HCT116 (cell line): ENCODE measurements at regions not wholly inside any gene's neighbourhood (a gene's known extent, or its start where the extent isn't known, plus 50 kb on each side); places are given as distances from the start of the nearest gene placed in this dataset.

ENCODE experiments used
- ATAC-seq: fragments of 200-7000 bp; cut with Tn5 transposase; 2 replicates; pipeline ENCODE4 v1.9.1; 2020; ENCODE audit warnings: mild to moderate bottlenecking, moderate library complexity
- BruUV-seq: library from RNA; stranded (reverse); fragments of 400-500 nt; replicated peaks from 2 replicates; lab custom pipeline; 2021; lab: Mats Ljungman, UMichigan
- CTCF ChIA-PET: fragments of 300-600 bp; sonication (Branson Sonifier 250); formaldehyde crosslinking; loops from one replicate; lab custom pipeline; 2021; ENCODE audit warnings: antibody characterized with exemption; lab: Charles Lee
- POLR2A ChIA-PET: fragments of 300-600, 350-600 bp; sonication (Branson Sonifier 250); formaldehyde crosslinking; loops from one replicate; lab custom pipeline; 2021; ENCODE audit warnings: antibody characterized with exemption; lab: Charles Lee
- RAD21 ChIA-PET, 2 experiments: fragments of 300-600 bp; sonication (Branson Sonifier 250); formaldehyde crosslinking; loops; one replicate each; lab custom pipeline; 2023; ENCODE audit warnings: low total read pairs in 2 of 2; ENCODE audit not compliant: uncharacterized antibody in 2 of 2, unreplicated experiment in 2 of 2, low non-redundant PET in 1 of 2; lab: Charles Lee
- DNase-seq: peaks from one replicate; pipeline ENCODE4 v3.0.0-alpha.2; 2010; ENCODE audit warnings: low read depth, low spot score
- H2AFZ ChIP-seq: fragments of 200-600 bp; shearing (Covaris generic), sonication (generic); 2 replicates; pipeline ENCODE4 v1.6.1; 2017; ENCODE audit warnings: low read depth, mixed run types, mixed read lengths, antibody characterized with exemption, low read length; ENCODE audit not compliant: poor library complexity, severe bottlenecking
- H3K27ac ChIP-seq: 2 replicates; pipeline ENCODE4 v1.5.1; 2012; ENCODE audit warnings: low read depth, low read length
- H3K27me3 ChIP-seq: fragments of 200-600 bp; sonication (generic); 2 replicates; pipeline ENCODE4 v1.6.1; 2016; ENCODE audit warnings: mixed run types, low read length, mixed read lengths; ENCODE audit not compliant: insufficient read depth
- H3K36me3 ChIP-seq, 2 experiments: fragments of 200-500 bp in 1 of 2; fragments of 200-600 bp in 1 of 2; sonication (Bioruptor generic) in 1 of 2; sonication (generic) in 1 of 2; 2 replicates each; pipeline versions ENCODE4 v1.5.1 to v1.6.1; 2014 to 2016; ENCODE audit warnings: low read length in 2 of 2, inconsistent platforms in 1 of 2, mixed read lengths in 1 of 2, mixed run types in 1 of 2; ENCODE audit not compliant: insufficient read depth in 2 of 2, control insufficient read depth in 1 of 2
- H3K4me1 ChIP-seq, 2 experiments: fragments of 200-600 bp in 1 of 2; sonication (generic) in 1 of 2; 2 replicates each; pipeline versions ENCODE4 v1.5.1 to v1.6.1; 2012 to 2017; ENCODE audit warnings: low read length in 2 of 2, inconsistent platforms in 1 of 2, mild to moderate bottlenecking in 1 of 2, mixed read lengths in 1 of 2, mixed run types in 1 of 2, moderate library complexity in 1 of 2; ENCODE audit not compliant: insufficient read depth in 2 of 2, control insufficient read depth in 1 of 2
- H3K4me2 ChIP-seq: fragments of 200-600 bp; sonication (generic); 2 replicates; pipeline ENCODE4 v1.6.1; 2017; ENCODE audit warnings: mixed run types, low read length, mixed read lengths
- H3K4me3 ChIP-seq, 2 experiments: fragments of 200-600 bp in 1 of 2; sonication (generic) in 1 of 2; replicated peaks in 1 of 2; 2 replicates each; pipeline ENCODE4 v1.5.1; 2011 to 2016; ENCODE audit warnings: low read length in 2 of 2, control low read depth in 1 of 2, low read depth in 1 of 2, mild to moderate bottlenecking in 1 of 2, mixed read lengths in 1 of 2, mixed run types in 1 of 2
- H3K79me2 ChIP-seq: fragments of 200-600 bp; sonication (generic); 2 replicates; pipeline ENCODE4 v1.6.1; 2017; ENCODE audit warnings: mild to moderate bottlenecking, mixed run types, low read length, moderate library complexity, mixed read lengths; ENCODE audit not compliant: insufficient read depth
- H3K9ac ChIP-seq: fragments of 200-600 bp; sonication (generic); 2 replicates; pipeline ENCODE4 v1.6.1; 2016; ENCODE audit warnings: low read length, mixed read lengths
- H3K9me2 ChIP-seq: fragments of 200-600 bp; sonication (generic), shearing (Covaris generic); 2 replicates; pipeline ENCODE4 v1.6.1; 2017; ENCODE audit warnings: mixed run types, mild to moderate bottlenecking, moderate library complexity; ENCODE audit not compliant: insufficient read depth
- H3K9me3 ChIP-seq, 2 experiments: fragments of 200-500 bp in 1 of 2; fragments of 200-600 bp in 1 of 2; sonication (Bioruptor generic) in 1 of 2; sonication (generic) in 1 of 2; 2 replicates each; pipeline ENCODE4 v1.6.1; 2014 to 2017; ENCODE audit warnings: low read length in 2 of 2, mixed read lengths in 2 of 2, inconsistent platforms in 1 of 2, low read depth in 1 of 2, mild to moderate bottlenecking in 1 of 2, mixed run types in 1 of 2, moderate library complexity in 1 of 2; ENCODE audit not compliant: control insufficient read depth in 1 of 2, insufficient read depth in 1 of 2
- H4K20me1 ChIP-seq: fragments of 200-600 bp; sonication (generic), shearing (Covaris generic); 2 replicates; pipeline ENCODE4 v1.6.1; 2017; ENCODE audit warnings: mixed run types, mild to moderate bottlenecking, moderate library complexity; ENCODE audit not compliant: insufficient read depth
- ATF3 ChIP-seq: IDR thresholded peaks from 2 replicates; pipeline ENCODE4 v1.6.1; 2012
- CBX3 ChIP-seq: IDR thresholded peaks from 2 replicates; pipeline ENCODE4 v1.6.1; 2012; ENCODE audit warnings: low read depth
- CTCF ChIP-seq, 3 experiments: fragments of 200-600 bp in 1 of 3; sonication (generic) in 1 of 3; IDR thresholded peaks in 2 of 3; conservative IDR thresholded peaks in 1 of 3; 2 replicates each; pipeline ENCODE4 v1.5.1; 2012 to 2017; ENCODE audit warnings: low read depth in 2 of 3, low read length in 2 of 3, antibody characterized with exemption in 1 of 3, borderline replicate concordance in 1 of 3, control low read depth in 1 of 3, mild to moderate bottlenecking in 1 of 3, mixed read lengths in 1 of 3, mixed run types in 1 of 3, moderate library complexity in 1 of 3; ENCODE audit not compliant: insufficient read depth in 1 of 3
- EGR1 ChIP-seq: IDR thresholded peaks from 2 replicates; pipeline ENCODE4 v1.6.1; 2012; ENCODE audit warnings: low read depth
- ELF1 ChIP-seq: IDR thresholded peaks from 2 replicates; pipeline ENCODE4 v1.6.1; 2012; ENCODE audit warnings: low read depth, borderline replicate concordance
- EZH2 ChIP-seq: fragments of 200-600 bp; sonication (generic); IDR thresholded peaks from 2 replicates; pipeline ENCODE4 v1.6.1; 2017; ENCODE audit warnings: antibody characterized with exemption, mixed run types
- EZH2phosphoT487 ChIP-seq: fragments of 200-600 bp; IDR thresholded peaks from 2 replicates; pipeline ENCODE4 v1.6.1; 2018; ENCODE audit warnings: antibody characterized with exemption, borderline replicate concordance
- FOSL1 ChIP-seq: IDR thresholded peaks from 2 replicates; pipeline ENCODE4 v1.6.1; 2012; ENCODE audit warnings: low read depth
- JUND ChIP-seq: IDR thresholded peaks from 2 replicates; pipeline ENCODE4 v1.6.1; 2012
- MAX ChIP-seq: IDR thresholded peaks from 2 replicates; pipeline ENCODE4 v1.6.1; 2012
- POLR2A ChIP-seq: IDR thresholded peaks from 2 replicates; pipeline ENCODE4 v1.7.0; 2011; ENCODE audit warnings: borderline replicate concordance; ENCODE audit not compliant: insufficient read depth, insufficient read length; ENCODE audit errors: extremely low read depth
- POLR2AphosphoS5 ChIP-seq: IDR thresholded peaks from 2 replicates; pipeline ENCODE4 v1.6.1; 2011; ENCODE audit warnings: mild to moderate bottlenecking, low read depth, low read length, moderate library complexity
- RAD21 ChIP-seq: IDR thresholded peaks from 2 replicates; pipeline ENCODE4 v1.6.1; 2012; ENCODE audit warnings: low read depth, mild to moderate bottlenecking
- REST ChIP-seq: IDR thresholded peaks from 2 replicates; pipeline ENCODE4 v1.6.1; 2012; ENCODE audit warnings: low read depth
- SRF ChIP-seq: IDR thresholded peaks from 2 replicates; pipeline ENCODE4 v1.6.1; 2012; ENCODE audit warnings: low read depth
- YY1 ChIP-seq: IDR thresholded peaks from 2 replicates; pipeline ENCODE4 v1.6.1; 2011; ENCODE audit warnings: low read length, low read depth, moderate library complexity, mild to moderate bottlenecking; ENCODE audit not compliant: insufficient replicate concordance; ENCODE audit errors: extremely low read depth
- ZBTB33 ChIP-seq: IDR thresholded peaks from 2 replicates; pipeline ENCODE4 v1.6.1; 2011; ENCODE audit warnings: mild to moderate bottlenecking, low read length, moderate library complexity; ENCODE audit not compliant: insufficient replicate concordance; ENCODE audit errors: extremely low read depth
- ZFX ChIP-seq: fragments of 450-650 bp; IDR thresholded peaks from 2 replicates; pipeline ENCODE4 v1.6.1; 2017
- ZNF274 ChIP-seq: fragments of 200-500 bp; sonication (Bioruptor generic); IDR thresholded peaks from 2 replicates; pipeline ENCODE4 v1.6.1; 2014; ENCODE audit warnings: mild to moderate bottlenecking, low read depth, low read length, inconsistent platforms
- intact Hi-C: fragments of 100-400 bp; cut with micrococcal nuclease; formaldehyde crosslinking; loops from 2 replicates; pipeline ENCODE4 v1.10.0; 2022

- no peaks in the 10 kb centered on the region for H3K4me1 ChIP-seq
- H3K4me3 ChIP-seq: no peak overlapping the region
- H3K4me2 ChIP-seq: no peak overlapping the region
- no peaks in the 10 kb centered on the region for H3K36me3 ChIP-seq
- ChIA-PET CTCF (no interaction called here), POLR2A (no interaction called here)
- intact Hi-C loops: loop anchor here (10.0 kb wide), 1 partner anchor 228 kb away; no protein-coding TSS in a partner anchor
- no TSS peak for BruUV-seq
- H3K9me3 ChIP-seq: no peaks in the 10 kb centered on the region
- TF ChIP-seq POLR2AphosphoS5: no peak
- no peak for TF ChIP-seq ZFX
- no peak for TF ChIP-seq EZH2phosphoT487
- no peak for TF ChIP-seq CTCF (IDR thresholded peaks at IDR 0.05 in 2 of 3, conservative IDR thresholded peaks at IDR 0.05 in 1 of 3; ENCODE audit: borderline replicate concordance in 1 of 3, insufficient read depth in 1 of 3, low read depth in 2 of 3, low read length in 2 of 3)
- TF ChIP-seq POLR2A: no peak
- no peak for TF ChIP-seq ELF1
- TF ChIP-seq REST: no peak
- no peak for TF ChIP-seq ATF3
- no peak for TF ChIP-seq JUND
- no peak for TF ChIP-seq FOSL1
- no peak for TF ChIP-seq EZH2
- TF ChIP-seq SRF: no peak
- no peak for TF ChIP-seq EGR1
- no peak for TF ChIP-seq ZBTB33
- no peak for TF ChIP-seq MAX
- no peak for TF ChIP-seq RAD21
- TF ChIP-seq YY1: no peak
- TF ChIP-seq ZNF274: no peak
- TF ChIP-seq CBX3: no peak
- TF ChIP-seq, all 23 proteins: peak for 0
- Histone ChIP-seq H3K27ac (no peak overlapping the region), H3K27me3 (no peaks in the 10 kb centered on the region), H2AFZ (no peak overlapping the region), H3K9me2 (no peaks in the 10 kb centered on the region), H3K79me2 (no peaks in the 10 kb centered on the region), H3K9ac (no peak overlapping the region), H4K20me1 (no peaks in the 10 kb centered on the region)
- DNase-seq: no peak
- RAD21 ChIA-PET: no interaction called here
- ATAC-seq: no peak
These were observed 1091.0 kb downstream of the C4orf33 start for GRCh38 chr4:130186931-130187330.
